ENCODE measurements at regions not wholly inside any gene's neighbourhood (a gene's known extent, or its start where the extent isn't known, plus 50 kb on each side); places are given as distances from the start of the nearest gene placed in this dataset.
"Not testable (repeated sequence)": the region's sequence is repeated elsewhere in the genome, so short reads cannot be mapped to it uniquely, and the experiment has no call there.

DNA sequence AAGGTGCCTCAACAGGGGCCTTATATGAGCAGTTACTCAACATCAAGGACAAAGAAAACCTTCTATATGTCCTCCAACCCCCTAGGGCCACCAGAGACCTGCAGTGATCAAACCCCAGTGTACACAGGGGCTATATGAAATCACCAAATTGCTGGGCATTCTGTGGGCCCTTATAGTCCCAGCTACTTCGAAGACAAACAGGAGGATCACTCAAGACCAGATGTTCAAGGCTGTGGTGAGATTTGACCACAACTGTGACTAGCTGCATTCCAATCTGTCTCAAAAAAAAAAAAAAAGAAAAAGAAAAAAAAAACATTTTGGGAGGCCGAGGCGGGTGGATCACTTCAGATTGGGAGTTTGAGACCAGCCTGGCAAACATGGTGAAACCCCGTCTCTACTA is 51.0 kb upstream of the PRB2 start:
- no peak for DNase-seq (ENCODE audit: low read depth in 3 of 3)

GRCh38 chr12:11457996-11458645 is 62.8 kb upstream of the PRB2 start:
- no peak for DNase-seq (ENCODE audit: low read depth in 3 of 3)

GRCh38 chr12:11460343-11461023 is 65.1 kb upstream of the PRB2 start:
- no peak for DNase-seq (ENCODE audit: low read depth in 3 of 3)

DNA sequence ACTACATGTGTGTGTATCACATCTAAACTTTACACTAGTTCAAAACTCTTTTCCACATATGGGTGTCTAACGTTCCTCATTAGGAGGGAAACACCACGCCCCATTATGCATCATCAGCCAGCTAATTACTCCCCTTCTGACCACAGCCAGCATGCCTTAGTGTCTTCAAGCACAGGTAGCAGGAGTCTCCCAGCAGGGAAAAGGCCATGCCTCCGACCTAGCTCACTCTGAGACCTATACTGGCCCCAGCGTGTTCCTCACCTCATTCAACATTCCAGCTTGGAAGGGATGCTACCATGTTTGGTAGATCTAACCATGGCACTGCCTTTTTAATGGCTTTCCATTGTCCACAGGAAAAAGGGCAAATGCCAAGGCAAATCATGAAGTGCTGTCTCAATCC is 66.1 kb upstream of the PRB2 start:
- DNase-seq (ENCODE audit: low read depth in 3 of 3), result no peak

DNA sequence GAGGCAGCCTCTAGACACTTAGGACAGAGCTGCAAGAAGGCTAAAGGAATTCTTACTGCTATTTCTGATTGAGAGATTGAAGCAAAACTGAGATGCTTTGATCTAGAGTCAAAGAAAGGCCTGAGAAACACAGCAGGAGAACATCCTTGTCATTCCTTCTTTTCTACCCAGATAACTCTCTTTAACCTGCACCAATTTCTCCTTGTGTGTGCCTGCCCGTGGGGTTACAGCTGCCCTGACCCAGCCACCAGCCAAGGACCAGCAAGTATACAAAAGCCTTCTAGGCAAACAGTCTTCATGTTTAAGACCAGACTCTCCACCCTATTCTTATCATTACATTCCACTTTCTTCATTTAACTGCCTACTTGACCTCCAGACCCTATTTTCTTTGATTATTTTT is 81.7 kb upstream of the PRB2 start:
- no peak for DNase-seq (ENCODE audit: low read depth in 3 of 3)

DNA sequence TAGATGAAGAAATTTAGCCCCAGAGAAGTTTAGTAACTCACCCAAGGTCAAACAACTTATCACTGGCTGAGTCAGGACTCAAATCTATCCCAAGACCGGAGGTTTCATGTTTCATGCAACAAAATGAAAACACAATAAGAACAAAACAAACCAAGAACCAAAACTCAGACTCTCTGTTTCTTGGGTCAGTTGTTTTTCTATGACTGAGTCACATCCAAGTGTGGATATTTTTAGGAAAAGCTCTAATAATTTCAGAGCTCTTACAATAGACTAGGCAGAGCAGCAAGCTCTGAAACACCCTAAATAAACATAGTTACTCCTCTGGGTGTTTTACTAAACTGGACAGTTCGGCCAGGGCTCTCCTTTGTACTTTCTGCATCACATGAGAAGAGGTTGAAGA is 87.6 kb upstream of the PRB2 start:
- no peak for DNase-seq (ENCODE audit: low read depth in 3 of 3)

GRCh38 chr12:11486623-11487444 is 91.5 kb upstream of the PRB2 start:
- peak; percentile 67 to 78 (median 71) for DNase-seq (ENCODE audit: low read depth in 3 of 3)

- no peak for DNase-seq (ENCODE audit: low read depth in 3 of 3)
Observed at GRCh38 chr12:11496157-11496851, 100.9 kb upstream of the PRB2 start.

- no peak for DNase-seq (ENCODE audit: low read depth in 3 of 3)
Observed at GRCh38 chr12:11497438-11497837, 102.1 kb upstream of the PRB2 start.

- no peak for DNase-seq (ENCODE audit: low read depth in 3 of 3)
Observed at GRCh38 chr12:11497995-11498394, 102.6 kb upstream of the PRB2 start.

DNA sequence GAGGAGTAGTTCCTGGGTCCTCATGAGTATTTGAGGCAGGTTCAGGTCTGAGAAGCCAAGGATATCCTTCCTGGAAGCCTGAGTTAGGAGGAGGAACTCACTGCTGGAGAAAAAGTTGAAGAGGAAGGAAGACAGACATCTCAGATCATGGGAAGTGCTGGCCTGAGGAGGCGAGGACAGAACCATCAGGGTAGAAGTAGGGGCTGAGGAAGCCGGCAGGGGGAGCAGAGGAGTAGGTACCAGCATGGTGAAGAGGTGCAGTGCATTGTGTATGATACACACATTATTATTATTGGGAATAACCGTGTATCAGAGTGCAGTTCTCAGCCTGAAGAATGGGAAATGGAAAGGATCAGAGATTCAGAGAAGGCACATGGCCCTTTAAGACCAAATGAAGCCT is 103.2 kb upstream of the PRB2 start:
- not testable (repeated sequence) for DNase-seq (ENCODE audit: low read depth in 3 of 3)

DNA sequence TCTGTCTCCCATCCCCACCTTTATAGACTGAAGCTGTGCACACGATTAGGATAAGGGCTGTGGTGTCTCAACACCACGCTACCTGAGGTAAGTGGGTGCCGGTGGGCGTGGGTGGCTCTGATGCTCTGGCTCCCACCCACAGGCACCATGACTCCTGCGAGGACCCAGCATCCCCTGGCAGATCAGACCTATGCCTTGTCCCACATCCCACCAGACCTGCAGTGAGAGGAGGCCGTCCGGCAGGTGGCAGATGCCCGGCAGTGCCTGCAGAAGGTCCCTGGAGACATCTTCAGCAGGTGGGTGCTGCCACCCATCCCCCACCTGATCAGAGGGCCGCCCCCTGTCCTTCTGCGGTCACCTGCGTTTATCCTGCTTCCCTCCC is 104.4 kb upstream of the PRB2 start:
- no peak for DNase-seq (ENCODE audit: low read depth in 3 of 3)

DNA sequence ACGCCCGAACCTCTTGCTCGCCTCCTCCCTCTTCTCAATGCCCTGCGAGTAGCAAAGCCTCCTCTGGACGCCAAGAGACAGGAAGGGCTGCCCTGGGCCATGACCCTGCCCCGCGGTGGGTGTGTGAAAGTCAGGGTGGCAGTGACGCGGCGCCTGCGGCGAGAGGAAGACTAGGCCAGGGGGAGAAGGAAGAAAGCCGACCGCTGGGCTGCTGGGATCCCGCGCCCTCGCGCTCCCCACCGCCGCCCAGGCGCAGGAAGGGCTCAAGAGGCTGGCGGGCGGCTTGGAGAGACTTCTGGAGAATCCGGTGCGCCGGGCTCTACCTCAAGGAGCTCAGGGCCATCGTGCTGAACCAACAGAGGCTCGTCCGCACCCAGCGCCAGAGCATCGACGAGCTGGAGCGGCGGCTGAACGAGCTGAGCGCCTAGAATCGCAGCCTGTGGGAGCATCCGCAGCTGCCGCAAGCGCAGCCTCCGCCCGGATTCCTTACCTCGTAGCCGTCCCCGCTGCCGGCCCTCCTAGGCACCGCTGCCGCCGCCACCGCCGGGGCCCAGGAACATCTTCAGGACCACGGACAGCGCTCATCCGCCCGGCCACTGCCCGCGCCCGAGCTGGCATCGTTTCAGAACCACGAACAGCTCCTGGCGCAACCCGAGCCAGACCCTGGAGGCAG is 105.0 kb upstream of the PRB2 start:
- peak; percentile 59 to 84 (median 70) for DNase-seq (ENCODE audit: low read depth in 3 of 3)

DNA sequence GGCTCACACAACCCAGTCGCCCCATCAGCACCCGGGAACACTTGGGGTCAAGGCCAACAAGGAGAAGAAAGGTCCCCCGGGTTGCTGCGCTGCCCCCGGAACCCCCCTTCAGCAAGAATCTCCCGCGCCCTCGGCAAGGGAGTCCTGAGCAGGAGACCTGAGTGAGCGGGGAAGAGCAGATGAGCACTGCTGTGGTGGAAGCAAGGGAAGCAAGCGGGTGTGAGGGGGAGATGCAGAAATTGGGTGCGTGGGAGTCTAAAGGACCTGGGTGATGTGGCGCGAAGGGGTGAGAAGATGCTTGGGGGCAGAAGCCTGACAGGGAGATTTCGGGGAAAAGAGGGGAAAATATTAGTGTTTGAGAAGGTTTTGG is 105.5 kb upstream of the PRB2 start:
- DNase-seq (ENCODE audit: low read depth in 3 of 3), result no peak

DNA sequence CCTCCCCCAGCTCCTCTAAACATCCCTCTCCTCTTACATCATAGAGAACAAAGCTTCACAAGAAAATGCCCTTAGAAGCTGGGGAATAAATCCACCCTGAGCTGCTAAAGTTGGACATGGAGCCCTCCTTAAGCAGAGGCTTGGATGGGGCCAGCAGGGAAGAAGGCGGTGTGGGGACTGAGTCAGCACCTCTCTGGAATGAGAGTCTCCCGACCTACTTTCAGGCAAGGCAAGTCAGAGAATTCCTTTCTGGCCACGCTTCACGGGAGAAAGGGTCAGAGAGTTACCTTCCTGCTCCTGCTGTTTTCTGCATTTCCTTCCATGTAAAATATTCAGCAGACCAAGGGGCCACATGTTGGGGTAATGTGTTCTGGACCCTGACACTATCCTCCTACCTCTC is 113.3 kb upstream of the PRB2 start:
- DNase-seq (ENCODE audit: low read depth in 3 of 3), result no peak

DNA sequence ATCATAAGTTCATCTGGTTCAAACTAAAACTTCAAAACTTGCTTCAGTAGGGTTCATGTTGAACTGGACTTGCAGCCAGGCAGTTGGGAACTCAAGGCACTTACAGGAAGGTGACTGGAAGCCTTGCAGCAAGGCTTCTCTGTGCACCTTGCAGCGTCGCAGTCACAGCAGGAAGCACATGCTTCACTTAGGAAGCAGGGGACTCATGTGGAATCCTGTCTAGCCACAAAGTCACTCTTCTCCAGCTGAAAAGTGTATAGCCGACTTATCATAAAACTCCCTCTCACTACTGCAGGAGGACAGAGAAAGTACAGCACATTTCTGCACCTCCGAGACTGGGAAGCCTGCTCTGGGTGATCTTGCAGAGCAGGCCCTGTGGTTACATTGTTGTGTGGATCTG is 114.0 kb upstream of the PRB2 start:
- DNase-seq (ENCODE audit: low read depth in 3 of 3), result no peak

- DNase-seq (ENCODE audit: low read depth in 3 of 3), result no peak
Observed at GRCh38 chr12:11510671-11511070, 115.3 kb upstream of the PRB2 start.

- no peak for DNase-seq (ENCODE audit: low read depth in 3 of 3)
Observed at GRCh38 chr12:11513288-11513687, 117.9 kb upstream of the PRB2 start.

- DNase-seq (ENCODE audit: low read depth in 3 of 3), result no peak
Observed at GRCh38 chr12:11517080-11517479, 121.7 kb upstream of the PRB2 start.

- DNase-seq (ENCODE audit: low read depth in 3 of 3), result no peak
Observed at GRCh38 chr12:11524446-11524845, 125.0 kb upstream of the ETV6 start.

DNA sequence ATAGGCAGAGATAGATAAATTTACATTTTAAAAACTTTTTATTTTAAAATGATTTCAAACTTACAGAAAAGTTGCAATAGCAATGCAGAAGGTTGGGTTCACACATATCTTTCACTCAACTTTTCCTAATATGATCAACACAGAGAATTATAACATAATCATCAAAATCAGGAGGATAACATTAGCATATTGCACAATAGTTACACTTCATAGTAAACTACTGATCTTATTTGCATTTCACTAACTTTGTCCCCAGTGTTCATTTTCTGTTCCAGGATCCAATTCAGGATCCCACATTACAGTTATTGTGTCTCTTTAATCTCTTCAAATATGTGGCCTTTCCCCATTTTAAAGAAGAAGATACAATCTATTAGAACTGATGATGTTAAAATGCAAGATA is 115.4 kb upstream of the ETV6 start:
- no peak for DNase-seq (ENCODE audit: low read depth in 3 of 3)

DNA sequence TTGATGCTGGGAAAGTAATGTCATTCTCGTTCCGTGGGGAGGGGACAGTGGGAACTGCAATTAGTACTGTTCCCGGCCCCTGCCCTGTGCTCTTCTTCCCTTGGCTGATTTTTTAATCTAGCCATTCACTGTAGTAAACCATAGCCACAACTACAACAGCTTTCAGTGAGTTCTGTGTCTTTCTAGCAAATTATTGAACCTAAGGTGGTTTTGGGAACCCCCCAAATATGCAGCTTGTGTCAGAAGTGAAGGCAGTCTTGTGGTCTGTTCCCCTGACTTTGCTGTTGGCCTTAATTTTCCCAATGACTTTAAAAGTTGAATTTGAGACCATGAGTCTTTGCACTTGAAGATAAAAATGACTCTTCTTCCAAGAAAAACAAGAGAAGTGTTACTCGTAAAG is 114.3 kb upstream of the ETV6 start:
- no peak for DNase-seq (ENCODE audit: low read depth in 3 of 3)

Measured in stimulated activated CD4-positive, alpha-beta T cell treated with anti-CD3 and anti-CD28 coated beads, TNF-alpha, amount 100 ng/mL, for 48 hours (primary cell).